ENCODE measurements at regions not wholly inside any gene's neighbourhood (a gene's known extent, or its start where the extent isn't known, plus 50 kb on each side); places are given as distances from the start of the nearest gene placed in this dataset.

- Mint-ChIP-seq H3K27me3 (ENCODE audit: low read depth) (no peaks in the 10 kb centered on the region), H3K4me3 (no peak overlapping the region), H3K4me1 (no peaks in the 10 kb centered on the region), H3K9me3 (peaks cover 5% of the 10 kb centered on the region), H3K36me3 (no peaks in the 10 kb centered on the region), H3K27ac (no peak overlapping the region)
- TF ChIP-seq KAT7 (CRISPR knock-in tag; IDR thresholded peaks at IDR 0.05; ENCODE audit: borderline replicate concordance) (no peak), OVOL2 (CRISPR knock-in tag; IDR thresholded peaks at IDR 0.05; ENCODE audit: borderline replicate concordance) (no peak), ZNF532 (CRISPR knock-in tag; IDR thresholded peaks at IDR 0.05; ENCODE audit: borderline replicate concordance) (no peak), ZBTB43 (CRISPR knock-in tag; IDR thresholded peaks at IDR 0.05) (no peak), USF1 (CRISPR knock-in tag; IDR thresholded peaks at IDR 0.05) (no peak), ATF2 (CRISPR knock-in tag; IDR thresholded peaks at IDR 0.05; ENCODE audit: borderline replicate concordance, low read depth) (no peak), CBFB (CRISPR knock-in tag; IDR thresholded peaks at IDR 0.05; ENCODE audit: low read depth) (no peak)
- ChIA-PET CTCF (no interaction called here), POLR2A (no interaction called here)
- ATAC-seq (no peak), DNase-seq (ENCODE audit: low spot score) (no peak)
Measured at GRCh38 chr1:83813576-83813975, 185.4 kb downstream of the TTLL7 start.

GRCh38 chr1:83810144-83810543 lies 188.8 kb downstream of the TTLL7 start:
- Mint-ChIP-seq H3K27me3 (ENCODE audit: low read depth) (no peaks in the 10 kb centered on the region), H3K36me3 (no peaks in the 10 kb centered on the region), H3K9me3 (no peaks in the 10 kb centered on the region), H3K4me3 (no peak overlapping the region), H3K27ac (no peak overlapping the region), H3K4me1 (no peaks in the 10 kb centered on the region)
- POLR2A ChIA-PET = no interaction called here
- DNase-seq (ENCODE audit: low spot score) (no peak), ATAC-seq (no peak)
- CTCF ChIA-PET = no interaction called here
- TF ChIP-seq JUN (CRISPR knock-in tag; IDR thresholded peaks at IDR 0.05) (no peak), AFF4 (CRISPR knock-in tag; IDR thresholded peaks at IDR 0.05; ENCODE audit: borderline replicate concordance) (no peak), MXD4 (CRISPR knock-in tag; IDR thresholded peaks at IDR 0.05; ENCODE audit: borderline replicate concordance) (no peak), ZNF317 (CRISPR knock-in tag; IDR thresholded peaks at IDR 0.05; ENCODE audit: borderline replicate concordance, low read depth) (no peak), RELA (CRISPR knock-in tag; IDR thresholded peaks at IDR 0.05; ENCODE audit: borderline replicate concordance) (no peak), STAT6 (CRISPR knock-in tag; conservative IDR thresholded peaks at IDR 0.05; ENCODE audit: low read depth) (no peak), ZMAT4 (CRISPR knock-in tag; IDR thresholded peaks at IDR 0.05) (no peak), GRHL2 (CRISPR knock-in tag; IDR thresholded peaks at IDR 0.05; ENCODE audit: insufficient replicate concordance, severe bottlenecking) (no peak), FOXP4 (CRISPR knock-in tag; IDR thresholded peaks at IDR 0.05) (no peak)
